Dermis blood vessel endothelial cell (primary cell): ENCODE measurements at regions not wholly inside any gene's neighbourhood (a gene's known extent, or its start where the extent isn't known, plus 50 kb on each side); places are given as distances from the start of the nearest gene placed in this dataset.

Experiments
- DNase-seq: peaks from one replicate; pipeline ENCODE4 v3.0.0; 2010

DNA sequence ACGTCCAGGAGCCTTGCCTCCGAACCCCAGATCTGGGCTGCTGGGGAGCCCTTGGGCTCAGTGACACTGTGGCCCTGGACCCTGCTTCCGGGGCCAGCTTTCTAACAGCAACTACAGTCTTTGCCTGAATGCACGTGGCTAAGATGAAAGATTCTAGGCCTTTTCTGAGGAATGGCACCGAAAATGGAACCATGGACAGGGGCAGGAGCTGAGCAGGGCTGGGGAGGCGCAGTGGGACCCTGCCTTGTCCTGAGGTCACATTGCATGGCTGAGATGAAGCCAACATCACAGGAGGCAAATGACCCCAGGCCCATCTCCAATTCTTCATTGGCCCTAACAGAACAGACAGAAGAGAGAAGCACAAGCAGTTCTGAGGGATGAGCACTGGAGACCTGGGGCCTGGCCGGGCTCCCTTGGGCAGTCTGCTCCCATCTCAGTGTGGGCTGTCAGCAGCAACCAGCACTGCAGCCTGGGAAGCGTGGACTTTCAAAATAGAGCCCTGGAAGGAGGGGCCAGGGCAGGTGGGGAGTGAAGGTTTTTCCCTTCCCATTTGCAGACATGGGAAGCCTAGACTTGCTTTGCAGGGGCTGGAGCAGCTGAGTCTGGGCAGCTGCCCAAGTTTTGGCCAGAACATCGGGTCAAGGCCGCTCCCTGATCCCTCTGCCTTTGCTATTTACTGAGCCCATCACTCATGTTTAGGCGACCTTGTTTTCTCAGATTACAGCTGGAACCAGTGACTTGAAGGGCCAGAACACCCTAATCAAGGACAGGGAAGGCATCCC lies 114.4 kb upstream of the TCERG1L start:
- no peak for DNase-seq

DNA sequence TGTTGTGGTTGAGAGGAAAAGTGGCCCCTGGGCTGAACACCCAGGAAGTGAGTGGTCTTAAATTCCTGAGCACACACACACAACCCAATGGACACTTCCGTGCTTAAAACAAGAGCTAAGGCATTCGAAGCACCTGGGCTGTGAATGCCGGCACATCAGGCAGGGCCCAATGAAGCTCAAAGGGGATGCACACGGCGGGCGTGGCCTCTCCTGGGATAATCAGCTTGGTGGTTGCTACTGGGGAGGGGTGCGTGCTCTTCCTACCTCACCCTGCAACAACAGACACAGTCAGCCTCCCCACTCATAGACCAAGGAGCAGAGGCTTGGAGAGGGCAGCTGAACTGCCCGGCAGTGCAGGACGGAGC lies 115.0 kb upstream of the TCERG1L start:
- DNase-seq: no peak

DNA sequence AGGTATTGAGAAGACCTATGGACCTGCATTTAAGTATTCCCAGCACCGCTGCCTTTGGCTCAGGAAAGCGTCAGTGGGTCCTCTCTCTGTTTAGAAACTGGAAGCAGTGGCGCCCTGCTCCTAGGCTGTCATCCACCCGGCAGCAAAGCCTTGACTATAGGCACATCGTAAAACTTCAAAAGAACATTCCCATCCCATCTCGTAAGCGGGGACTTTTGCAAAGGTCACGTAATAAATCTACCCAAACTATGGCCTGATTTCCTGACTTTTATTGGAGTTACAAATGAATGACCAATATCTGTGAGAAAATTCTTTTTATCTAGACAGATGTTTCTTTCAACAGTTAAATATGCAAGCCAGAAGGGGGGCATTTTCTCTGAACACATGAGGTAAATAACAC lies 115.8 kb upstream of the TCERG1L start:
- DNase-seq: no peak

DNA sequence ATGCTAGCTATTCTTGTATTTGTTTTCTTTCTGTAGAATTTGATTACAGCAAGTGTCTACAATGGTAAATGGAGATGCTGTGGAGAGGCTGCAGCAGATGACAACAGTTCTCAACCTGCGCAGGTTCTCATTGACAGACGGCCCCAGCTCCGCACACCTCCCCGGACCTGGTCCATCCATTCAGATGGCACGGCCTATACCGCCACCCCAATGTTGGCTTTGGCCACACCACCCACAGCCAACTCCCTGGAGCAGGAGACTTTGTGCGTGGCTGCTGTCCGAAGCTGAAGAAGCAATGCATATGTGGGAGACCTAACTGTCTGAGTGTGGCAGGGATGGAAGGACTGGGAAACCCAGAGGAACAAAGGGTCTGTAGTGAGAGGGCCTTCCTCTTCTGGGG lies 116.4 kb upstream of the TCERG1L start:
- no peak for DNase-seq

DNA sequence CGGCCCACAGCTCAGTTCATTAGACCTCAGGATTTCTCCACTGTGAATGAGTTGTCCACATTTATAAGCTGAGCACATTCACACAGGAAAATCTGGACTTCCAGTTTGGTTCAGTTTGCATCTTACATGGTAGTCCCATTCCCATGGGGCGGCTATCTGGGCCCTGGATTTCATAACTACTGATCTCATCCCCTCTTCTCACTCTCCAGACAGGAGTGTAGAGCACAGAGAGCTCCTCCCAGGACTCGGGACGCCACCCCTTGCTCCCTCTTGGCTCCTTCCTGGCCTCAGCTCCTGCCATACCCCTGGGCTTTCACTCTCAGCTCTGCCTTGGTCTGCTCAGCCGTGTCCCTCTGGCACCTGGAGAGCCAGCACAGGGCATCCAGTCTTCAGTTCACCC lies 117.6 kb upstream of the TCERG1L start:
- no peak for DNase-seq

DNA sequence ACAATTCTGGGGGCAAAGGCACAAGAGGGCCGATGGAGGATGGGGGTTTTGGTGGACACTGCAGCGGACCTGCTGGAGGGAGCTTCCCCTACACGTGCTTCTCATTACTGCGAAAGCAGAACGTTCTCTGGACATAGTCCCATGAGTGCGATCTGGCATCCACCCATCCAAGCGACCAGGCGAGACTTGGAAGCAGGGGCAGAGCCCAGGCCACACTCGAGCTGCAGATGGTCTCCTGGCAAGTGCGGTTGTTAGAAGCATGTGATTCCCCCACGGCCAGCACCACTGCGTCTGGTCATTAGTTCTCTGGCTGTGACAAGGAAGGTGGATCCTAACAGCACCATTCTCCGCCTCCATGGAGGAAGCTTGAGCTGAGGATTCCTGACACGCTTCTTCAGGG lies 118.4 kb upstream of the TCERG1L start:
- DNase-seq: no peak

DNA sequence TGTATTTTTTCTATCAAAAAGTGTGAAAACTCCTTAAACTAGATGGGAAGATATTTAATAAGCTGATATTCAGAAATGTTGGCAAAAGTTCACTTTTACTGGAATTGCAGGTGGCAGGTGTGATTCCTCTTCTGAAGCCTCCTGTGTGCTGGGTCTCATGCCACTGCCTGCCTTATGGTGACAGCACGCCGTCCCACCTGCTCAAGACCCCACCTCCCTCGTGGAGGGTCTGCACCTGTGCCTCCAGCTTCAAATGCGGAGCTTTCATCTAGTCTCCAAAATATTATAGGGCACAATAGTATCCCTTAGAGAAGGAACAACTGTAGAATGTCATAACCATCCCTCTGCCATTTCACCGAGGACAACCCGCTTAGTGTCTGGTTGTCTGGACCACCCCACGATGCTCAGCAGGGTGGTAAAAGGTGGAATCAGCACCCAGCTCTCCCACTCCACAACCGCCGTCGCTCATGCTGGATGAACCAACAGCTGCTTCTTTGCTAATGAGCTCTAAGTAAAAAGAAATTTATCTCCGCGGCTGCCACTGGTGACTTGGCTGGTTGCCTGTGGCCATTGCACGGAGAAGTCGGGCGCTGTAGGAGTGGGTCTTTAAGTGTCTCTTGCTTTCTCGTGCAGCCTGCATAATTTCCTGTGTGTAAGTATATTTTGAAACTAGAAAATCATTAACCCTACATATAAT lies 119.3 kb upstream of the TCERG1L start:
- DNase-seq: no peak

DNA sequence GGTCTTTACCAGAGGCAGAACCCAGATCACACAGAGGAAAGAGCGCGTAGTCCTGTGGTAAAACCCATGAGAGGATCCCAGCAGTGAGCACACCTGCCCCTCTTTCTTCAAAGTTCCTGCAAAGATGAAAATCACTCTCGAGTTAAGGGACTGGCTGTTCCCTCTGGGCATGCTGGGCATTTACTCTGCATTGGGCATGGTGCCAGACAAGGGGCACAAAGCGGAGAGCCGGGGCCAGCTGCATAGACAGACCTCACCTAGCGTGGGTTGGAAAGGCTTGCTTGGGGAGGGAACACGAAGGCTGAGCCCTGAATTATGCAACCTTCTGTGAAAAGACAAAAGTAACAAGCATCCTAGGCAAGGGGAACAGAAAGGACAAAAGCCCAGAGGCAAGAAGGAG lies 120.0 kb upstream of the TCERG1L start:
- no peak for DNase-seq

DNA sequence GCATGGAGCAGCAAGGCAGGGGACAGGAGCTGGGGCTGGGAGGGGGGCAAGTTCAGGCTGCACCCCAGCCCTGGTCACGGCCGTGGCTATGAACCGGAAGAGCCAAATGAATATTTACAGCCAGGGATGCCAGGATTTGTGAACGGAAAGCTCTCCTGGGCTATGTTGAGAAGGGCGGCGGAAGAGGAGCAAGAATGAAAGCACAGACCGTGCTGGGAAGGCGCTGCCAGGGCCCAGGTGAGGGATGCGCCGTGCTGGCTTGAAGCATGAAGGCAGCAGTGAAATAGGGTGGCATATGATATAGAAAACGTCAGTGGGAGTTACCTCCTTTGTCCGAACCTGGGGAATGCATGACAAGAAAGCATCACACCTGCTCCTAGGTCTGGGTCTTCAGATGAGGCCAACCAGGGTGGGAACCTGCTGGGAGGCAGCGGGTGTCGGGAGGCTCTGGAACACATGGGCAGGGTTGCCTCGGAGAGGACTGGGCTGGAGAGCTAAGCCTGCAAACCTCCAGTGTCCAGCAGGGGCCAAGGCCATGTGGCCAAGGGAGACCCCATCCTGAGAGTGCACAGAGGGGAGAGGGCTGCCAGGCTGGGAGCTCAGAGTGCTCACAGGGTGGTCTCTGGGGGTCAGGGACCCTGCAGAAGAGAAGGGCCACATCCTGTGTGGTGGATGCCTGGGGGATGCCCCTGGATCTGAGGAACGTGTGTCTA lies 120.6 kb upstream of the TCERG1L start:
- DNase-seq: no peak

DNA sequence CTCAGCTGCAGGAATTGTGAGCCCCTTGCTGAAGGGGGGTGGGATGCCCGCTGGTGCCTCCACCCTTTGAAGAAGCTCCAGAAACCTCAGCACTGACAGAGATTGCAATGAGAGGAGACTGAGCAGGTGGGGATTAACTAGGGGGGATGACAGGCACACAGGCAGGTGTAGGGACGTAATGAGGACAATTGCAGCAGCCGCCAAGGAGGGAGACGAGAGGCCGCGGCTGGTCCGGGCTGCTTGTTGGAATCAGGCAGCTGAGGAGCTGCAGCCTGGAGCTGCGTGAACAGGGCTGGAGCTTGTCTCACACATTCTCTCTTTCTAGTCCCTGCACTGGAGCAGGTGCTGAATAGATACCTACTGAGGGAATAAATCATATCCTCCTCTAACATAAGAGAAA lies 122.0 kb upstream of the TCERG1L start:
- no peak for DNase-seq

DNA sequence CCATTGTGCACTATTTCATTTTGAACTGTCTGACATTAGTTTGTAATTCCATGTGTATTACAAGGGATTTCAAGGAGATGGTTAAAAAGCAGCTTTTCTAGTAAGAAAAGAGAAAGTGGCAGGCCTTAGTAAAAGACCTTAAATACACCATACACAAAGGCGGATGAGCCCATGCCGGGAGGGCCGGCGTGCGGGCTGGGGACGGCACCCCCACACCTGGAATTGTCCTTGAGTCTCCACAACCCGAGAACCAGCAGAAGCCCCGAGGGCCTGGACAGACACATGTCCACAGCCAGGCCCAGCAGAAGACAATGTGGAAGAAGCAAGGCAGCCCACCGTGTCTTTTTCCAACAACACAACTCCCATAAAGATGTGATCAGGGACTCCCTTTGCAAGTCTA lies 123.7 kb upstream of the TCERG1L start:
- no peak for DNase-seq

DNA sequence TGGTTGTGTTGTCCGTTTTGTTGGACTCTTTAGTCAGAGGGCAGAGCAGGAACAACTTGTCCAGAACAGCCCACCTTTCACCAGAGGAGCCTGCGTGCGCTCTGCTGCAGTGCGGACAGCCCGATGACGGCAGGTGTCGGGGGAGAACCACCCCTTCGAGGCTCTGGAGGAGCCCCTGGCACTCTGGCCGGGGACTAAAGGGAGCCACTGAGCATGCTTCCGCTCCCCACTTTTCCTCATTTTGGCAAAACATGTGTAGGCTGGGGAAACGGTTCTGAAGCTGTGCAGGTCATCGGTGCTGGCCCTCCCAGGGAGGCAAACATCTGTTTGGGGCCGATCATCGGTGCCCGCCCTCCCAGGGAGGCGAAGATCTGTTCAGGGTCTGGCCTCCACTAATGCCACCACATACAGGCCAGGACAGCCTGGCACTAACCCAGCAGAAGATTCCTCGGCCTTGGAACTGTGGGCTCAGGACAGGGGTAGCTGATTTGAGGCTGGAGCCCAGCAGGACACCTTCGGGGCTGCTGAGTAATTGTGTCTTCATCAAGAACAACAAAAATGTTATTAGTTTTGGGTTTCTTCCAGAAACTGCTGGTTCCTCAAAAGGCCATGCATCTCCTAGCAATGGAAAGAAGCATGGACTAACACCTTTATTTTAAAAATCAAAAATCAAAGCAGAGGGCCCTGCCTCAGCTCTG lies 124.4 kb upstream of the TCERG1L start:
- DNase-seq: no peak

DNA sequence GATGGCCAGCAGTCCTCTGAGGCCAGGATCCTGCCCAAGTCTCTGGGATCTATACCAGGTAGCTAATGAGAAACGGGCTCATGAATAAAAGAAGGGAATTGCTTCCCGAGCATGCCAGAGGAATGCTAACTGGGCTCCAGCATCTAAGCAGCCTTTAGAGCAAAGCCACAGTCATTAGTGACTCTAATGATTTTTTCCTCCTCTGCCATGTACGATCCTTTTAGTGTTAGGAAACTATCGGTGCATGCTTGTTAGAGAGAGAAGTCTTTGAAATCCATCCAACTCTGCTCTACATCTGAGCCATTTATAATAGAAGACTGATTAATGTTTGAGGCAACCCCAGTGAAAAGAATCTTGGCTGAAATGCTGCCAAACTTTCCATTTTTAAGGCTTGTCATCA lies 124.9 kb upstream of the TCERG1L start:
- no peak for DNase-seq

DNA sequence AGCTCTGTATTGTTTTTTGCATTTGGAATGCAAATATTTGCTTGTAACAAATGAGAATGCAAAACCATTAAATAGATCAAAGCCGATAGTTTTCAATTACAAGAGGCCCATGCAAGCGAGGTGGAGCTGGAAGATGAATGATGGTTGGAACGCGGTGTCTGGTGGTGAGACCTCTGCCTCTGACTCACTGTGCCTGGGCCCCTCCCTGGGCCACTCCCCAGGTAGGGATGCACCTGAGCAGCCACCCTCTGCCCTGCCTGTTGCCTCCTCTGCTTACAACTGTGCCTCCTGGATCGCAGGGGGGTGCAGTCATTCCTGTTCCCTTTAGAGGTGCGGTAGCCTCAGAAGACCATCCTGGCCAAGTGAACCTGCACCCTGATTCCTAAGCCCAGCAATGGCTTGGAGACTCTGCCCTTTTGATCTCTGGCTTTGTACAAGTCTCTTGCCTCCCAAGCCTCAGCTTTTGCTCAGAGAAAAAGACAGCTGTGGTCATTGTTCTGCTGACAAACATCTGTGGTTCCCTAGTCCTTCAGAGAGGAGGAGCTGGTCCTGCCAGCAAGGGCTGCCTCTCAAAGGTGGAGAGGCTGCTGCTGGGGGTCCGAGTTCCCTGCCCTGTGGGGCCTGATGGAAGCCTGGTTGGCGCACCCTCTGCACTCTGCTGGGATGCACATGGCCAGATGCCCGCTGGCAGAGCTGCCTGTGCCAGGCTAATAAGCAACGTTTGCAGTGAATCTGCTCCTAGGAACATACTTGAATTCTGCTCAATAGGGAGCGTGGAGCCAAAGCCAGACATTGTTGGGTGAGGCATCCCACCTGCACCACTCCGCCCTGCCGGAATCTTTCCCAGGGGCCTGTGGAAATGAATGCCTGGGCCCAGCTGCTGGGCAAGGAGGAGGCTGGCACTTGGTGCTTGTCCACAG lies 126.3 kb upstream of the TCERG1L start:
- DNase-seq: no peak

DNA sequence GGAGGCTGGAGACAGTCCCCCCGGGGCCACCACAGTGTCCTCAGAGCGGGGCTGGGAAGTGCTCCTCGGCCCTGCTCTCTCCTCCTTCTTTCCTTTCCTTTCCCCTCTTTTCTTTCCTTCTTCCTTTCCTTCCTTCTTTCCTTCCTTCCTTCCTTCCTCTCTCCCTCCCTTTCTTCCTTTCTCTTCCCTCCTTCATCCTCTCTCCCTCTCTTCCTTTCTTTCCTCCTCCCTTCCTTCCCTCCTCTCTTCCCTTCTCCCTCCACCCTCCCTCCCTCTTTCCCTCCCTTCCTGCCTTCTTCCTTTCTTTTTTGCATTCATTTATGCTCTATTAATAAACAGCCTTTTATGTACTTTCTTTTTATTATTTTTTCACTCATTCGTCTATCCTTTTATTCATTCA lies 127.1 kb upstream of the TCERG1L start:
- DNase-seq: no peak

DNA sequence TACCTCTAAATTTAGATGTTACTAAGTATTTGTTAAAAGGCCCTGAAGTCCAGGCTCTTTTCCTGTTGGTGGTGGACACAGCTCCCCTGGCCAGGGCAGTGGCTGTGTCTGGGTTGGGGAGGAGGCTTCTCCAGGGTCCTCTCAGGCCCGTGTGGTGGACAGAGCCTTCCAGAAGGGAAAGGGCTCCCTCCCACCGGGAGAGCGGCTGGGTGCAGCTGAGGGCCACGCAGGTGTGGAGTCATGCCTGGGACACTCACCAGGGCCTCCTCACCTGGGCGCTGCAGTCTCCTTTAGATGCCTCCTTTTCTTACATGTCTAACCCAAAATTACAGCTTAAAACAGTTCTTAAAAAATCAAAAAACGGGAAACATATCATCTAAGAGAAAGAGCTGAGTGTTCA lies 128.2 kb upstream of the TCERG1L start:
- DNase-seq: no peak

DNA sequence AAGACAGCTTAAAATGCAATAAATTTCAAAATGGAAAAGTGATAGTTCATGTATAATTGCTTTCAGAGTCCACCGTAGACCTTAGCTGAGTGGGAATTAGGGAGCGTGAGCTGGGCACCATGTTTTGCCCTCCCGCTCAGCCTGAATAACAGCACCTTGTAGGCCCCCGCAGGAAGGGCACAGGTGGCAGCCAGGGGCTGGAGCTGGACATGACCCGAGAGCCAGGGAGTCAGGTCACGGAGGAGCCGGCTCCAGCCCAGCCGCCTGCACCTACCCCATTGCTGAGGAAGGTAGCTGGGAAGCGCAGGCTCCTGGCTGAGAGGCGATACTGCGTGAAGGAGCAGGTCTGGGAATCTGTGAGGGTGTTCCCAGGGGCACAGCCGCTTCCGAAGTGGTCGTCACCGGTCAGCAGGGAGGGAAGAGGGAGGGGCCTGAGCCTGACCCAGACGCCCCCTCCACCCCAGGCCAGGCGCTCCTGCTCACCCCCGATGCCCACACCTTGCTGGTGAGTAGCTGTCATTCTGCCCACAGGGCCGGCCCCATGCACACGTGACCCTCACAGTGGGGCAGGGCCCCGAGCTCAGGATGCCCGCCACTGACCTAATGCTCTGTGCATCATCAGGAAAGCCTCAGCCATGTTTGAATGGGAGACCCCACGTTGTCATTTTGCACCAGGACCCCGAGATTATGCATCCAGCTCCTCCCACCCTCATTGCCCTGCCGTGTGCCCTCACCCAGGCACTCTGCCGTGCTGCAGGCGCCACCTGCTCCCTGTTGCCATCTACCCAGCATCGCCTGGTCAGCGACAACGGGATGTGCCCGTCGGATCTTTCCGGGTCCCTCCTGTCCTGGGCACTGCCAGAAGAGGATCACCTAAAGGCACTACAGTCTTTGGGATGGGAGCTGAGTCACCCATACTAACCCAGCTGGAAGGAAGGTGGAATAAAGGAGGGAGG lies 129.2 kb upstream of the TCERG1L start:
- DNase-seq: no peak

DNA sequence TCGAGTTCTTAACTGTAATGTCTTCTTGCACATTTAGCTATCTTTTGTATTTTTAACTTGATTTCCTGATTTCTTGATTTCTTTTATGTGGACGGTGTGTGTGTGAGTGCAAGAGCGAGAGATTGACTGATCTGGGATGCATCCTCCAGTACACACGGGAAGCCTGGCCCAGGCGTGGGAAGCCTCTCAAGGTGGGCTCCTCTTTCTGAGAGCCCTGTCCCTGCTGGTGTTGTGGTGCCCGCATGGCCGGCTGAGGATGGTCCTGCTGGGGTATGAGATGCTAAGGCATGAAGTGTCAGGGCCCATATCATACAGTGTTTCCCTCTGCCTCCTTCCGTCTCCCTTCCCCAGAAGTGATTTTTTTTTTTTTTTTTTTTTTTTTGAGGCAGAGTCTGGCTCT lies 130.8 kb upstream of the TCERG1L start:
- DNase-seq: no peak

DNA sequence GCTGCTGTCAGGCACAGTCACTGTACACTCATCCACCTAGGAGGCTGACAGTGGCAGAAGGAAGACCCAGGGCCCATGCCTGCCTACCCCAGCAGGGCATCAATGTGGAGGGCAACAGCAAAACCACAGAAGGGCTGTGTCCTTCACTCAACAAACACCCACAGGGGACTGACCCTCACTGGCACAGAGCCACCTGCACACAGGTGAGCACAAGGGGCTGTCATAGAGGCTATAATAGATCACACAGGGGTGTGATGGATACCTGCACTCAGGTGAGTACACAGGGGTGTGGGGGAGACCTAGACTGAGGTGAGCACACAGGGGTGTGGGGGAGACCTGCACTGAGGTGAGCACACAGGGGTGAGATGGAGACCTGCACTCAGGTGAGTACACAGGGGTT lies 132.8 kb upstream of the TCERG1L start:
- no peak for DNase-seq

DNA sequence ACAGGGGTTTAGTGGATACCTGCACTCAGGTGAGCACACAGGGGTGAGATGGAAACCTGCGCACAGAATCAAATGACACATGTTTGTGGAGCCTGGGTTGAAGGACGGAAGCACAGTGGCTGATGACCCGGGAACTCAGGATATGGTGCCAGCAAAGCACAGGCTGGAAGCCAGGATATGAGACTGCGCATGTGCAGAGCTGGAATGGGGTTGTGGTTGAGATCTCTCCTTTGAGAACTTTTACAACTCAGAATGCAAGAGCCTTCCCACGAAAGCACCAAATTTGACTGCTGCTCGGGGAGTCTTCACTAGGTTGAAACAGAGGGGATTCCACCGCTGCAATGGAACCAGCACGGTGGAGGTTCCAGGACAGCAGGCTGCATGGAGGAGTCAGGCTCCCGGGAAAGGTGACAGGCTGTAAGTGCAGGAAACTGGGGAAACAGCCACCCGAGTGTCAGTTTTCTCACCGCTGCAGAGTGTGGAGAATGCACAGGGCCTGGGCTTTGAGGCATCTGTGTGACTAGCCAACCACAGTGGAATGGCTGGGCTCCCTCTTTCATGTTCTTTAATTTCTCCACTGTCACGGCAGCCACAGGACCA lies 133.4 kb upstream of the TCERG1L start:
- no peak for DNase-seq

DNA sequence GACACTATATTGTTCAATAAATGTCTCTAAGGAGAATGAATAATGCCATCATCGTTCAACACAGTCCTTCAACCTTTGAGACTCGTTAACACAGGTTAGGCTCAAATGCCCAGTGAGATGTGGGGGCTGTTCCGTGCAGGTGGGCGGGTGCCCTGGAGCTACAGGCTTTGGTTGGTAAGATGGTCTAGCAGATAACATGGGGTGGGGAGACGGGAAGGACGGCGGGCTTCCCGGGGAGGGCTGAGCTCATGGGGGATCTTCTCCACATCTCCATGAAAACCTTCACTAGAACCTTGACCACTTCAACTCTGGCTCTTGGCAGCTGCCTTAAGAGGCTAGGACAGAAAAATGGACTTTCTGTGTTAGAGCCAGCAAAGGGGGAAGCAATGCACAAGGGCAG lies 134.1 kb upstream of the TCERG1L start:
- no peak for DNase-seq
